ENCODE measurements at regions not wholly inside any gene's neighbourhood (a gene's known extent, or its start where the extent isn't known, plus 50 kb on each side); places are given as distances from the start of the nearest gene placed in this dataset.
"Not testable (repeated sequence)": the region's sequence is repeated elsewhere in the genome, so short reads cannot be mapped to it uniquely, and the experiment has no call there.

DNA sequence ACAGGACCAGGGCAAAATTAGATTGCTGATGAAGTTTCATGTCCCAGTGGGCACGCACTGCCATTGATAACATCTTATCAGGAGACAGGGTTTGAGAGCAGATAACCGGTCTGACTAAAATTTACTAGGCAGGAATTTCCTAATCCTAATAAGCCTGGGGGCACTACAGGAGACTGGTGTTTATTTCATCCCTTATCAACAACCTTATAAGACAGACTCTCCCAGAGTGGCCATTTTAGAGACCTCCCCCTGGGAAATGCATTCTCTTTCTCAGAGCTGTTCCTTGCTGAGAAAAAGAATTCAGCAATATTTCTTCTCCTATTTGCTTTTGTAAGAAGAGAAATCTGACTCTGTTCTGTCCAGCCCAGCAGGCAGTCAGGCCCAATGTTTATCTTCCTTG, 423.4 kb upstream of the IMPG1 start:
- Histone ChIP-seq H3K27ac (ENCODE audit: low read depth, low read length, poor library complexity, severe bottlenecking) (no peak overlapping the region), H3K4me1 (ENCODE audit: insufficient read depth, low read length, poor library complexity, severe bottlenecking) (no peaks in the 10 kb centered on the region), H3K27me3 (replicated peaks; ENCODE audit: insufficient read depth, low read depth, low read length, poor library complexity) (no peaks in the 10 kb centered on the region), H3K4me3 (ENCODE audit: low read depth, low read length, poor library complexity, severe bottlenecking) (no peak overlapping the region), H3K36me3 (ENCODE audit: insufficient read depth, low read length, poor library complexity, severe bottlenecking) (no peaks in the 10 kb centered on the region), H3K9me3 (ENCODE audit: low read depth, low read length, poor library complexity, severe bottlenecking) (peaks cover 14% of the 10 kb centered on the region)
- no TSS peak for BruUV-seq (replicated peaks)
- POLR2A ChIA-PET (ENCODE audit: low non-redundant PET): no interaction called here
- TF ChIP-seq EZH2 (IDR thresholded peaks at IDR 0.05; ENCODE audit: borderline replicate concordance, low read depth, low read length, poor library complexity, severe bottlenecking): no peak
- TF ChIP-seq, protein P1, sequence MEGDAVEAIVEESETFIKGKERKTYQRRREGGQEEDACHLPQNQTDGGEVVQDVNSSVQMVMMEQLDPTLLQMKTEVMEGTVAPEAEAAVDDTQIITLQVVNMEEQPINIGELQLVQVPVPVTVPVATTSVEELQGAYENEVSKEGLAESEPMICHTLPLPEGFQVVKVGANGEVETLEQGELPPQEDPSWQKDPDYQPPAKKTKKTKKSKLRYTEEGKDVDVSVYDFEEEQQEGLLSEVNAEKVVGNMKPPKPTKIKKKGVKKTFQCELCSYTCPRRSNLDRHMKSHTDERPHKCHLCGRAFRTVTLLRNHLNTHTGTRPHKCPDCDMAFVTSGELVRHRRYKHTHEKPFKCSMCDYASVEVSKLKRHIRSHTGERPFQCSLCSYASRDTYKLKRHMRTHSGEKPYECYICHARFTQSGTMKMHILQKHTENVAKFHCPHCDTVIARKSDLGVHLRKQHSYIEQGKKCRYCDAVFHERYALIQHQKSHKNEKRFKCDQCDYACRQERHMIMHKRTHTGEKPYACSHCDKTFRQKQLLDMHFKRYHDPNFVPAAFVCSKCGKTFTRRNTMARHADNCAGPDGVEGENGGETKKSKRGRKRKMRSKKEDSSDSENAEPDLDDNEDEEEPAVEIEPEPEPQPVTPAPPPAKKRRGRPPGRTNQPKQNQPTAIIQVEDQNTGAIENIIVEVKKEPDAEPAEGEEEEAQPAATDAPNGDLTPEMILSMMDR (conservative IDR thresholded peaks at IDR 0.05; ENCODE audit: low read depth, low read length): no peak
- intact Hi-C loops (cut with micrococcal nuclease; ENCODE audit: unreplicated experiment): no loop called here
- DNase-seq (ENCODE audit: low spot score): no peak
- CTCF ChIA-PET: no interaction called here

DNA sequence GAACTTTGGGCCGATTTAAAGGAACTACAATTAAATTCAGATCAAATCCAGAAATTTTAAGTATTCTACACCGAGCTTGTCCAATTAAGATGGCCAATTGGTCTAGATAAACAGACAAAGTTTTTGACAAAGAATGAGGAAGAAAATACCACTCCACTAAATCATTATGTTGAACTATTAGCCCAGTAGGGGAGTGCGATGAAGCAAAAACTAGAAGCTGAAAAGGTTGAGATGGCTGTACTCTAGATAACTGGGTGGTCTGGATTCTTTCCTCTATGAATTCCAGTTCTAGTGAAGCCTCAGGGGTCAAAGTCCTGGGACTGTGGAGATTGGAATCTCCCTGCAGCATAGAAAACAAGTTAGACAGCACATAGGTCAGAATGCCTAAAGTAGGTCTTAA, 418.9 kb upstream of the IMPG1 start:
- CTCF ChIA-PET; H3K4me3 ChIP-seq (ENCODE audit: low read depth, low read length, poor library complexity, severe bottlenecking); H3K27me3 ChIP-seq (replicated peaks; ENCODE audit: insufficient read depth, low read depth, low read length, poor library complexity); H3K27ac ChIP-seq (ENCODE audit: low read depth, low read length, poor library complexity, severe bottlenecking); H3K4me1 ChIP-seq (ENCODE audit: insufficient read depth, low read length, poor library complexity, severe bottlenecking); BruUV-seq (replicated peaks); POLR2A ChIA-PET (ENCODE audit: low non-redundant PET); intact Hi-C loops (cut with micrococcal nuclease; ENCODE audit: unreplicated experiment); H3K36me3 ChIP-seq (ENCODE audit: insufficient read depth, low read length, poor library complexity, severe bottlenecking); DNase-seq (ENCODE audit: low spot score): not testable (repeated sequence)
- peaks cover 19% of the 10 kb centered on the region for H3K9me3 ChIP-seq (ENCODE audit: low read depth, low read length, poor library complexity, severe bottlenecking)

DNA sequence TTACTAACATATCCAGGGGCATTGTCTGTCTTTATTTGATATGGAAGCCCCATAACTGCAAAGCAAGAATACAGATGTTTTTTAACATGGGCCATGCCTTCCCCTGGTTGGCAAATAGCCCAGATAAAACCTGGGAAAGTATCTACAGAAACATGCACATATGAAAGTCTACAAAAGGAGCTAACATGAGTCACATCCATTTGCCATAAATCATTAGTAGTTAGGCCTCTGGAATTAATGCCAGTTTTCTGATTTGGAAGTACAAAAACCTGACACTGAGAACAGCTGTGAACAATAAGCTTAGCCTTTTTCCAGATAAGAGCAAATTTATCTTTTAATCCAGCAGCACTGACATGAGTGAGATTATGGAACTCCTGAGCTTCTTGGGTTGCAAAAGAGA, 418.0 kb upstream of the IMPG1 start:
- no TSS peak for BruUV-seq (replicated peaks)
- Histone ChIP-seq H3K27me3 (replicated peaks; ENCODE audit: insufficient read depth, low read depth, low read length, poor library complexity) (no peaks in the 10 kb centered on the region), H3K36me3 (ENCODE audit: insufficient read depth, low read length, poor library complexity, severe bottlenecking) (no peaks in the 10 kb centered on the region), H3K27ac (ENCODE audit: low read depth, low read length, poor library complexity, severe bottlenecking) (no peak overlapping the region), H3K9me3 (ENCODE audit: low read depth, low read length, poor library complexity, severe bottlenecking) (peaks cover 13% of the 10 kb centered on the region), H3K4me1 (ENCODE audit: insufficient read depth, low read length, poor library complexity, severe bottlenecking) (no peaks in the 10 kb centered on the region), H3K4me3 (ENCODE audit: low read depth, low read length, poor library complexity, severe bottlenecking) (no peak overlapping the region)
- DNase-seq (ENCODE audit: low spot score): no peak
- TF ChIP-seq EZH2 (IDR thresholded peaks at IDR 0.05; ENCODE audit: borderline replicate concordance, low read depth, low read length, poor library complexity, severe bottlenecking): no peak
- TF ChIP-seq, protein P1 (conservative IDR thresholded peaks at IDR 0.05; ENCODE audit: low read depth, low read length): no peak
- intact Hi-C loops (cut with micrococcal nuclease; ENCODE audit: unreplicated experiment): no loop called here
- CTCF ChIA-PET: no interaction called here
- POLR2A ChIA-PET (ENCODE audit: low non-redundant PET): no interaction called here

DNA sequence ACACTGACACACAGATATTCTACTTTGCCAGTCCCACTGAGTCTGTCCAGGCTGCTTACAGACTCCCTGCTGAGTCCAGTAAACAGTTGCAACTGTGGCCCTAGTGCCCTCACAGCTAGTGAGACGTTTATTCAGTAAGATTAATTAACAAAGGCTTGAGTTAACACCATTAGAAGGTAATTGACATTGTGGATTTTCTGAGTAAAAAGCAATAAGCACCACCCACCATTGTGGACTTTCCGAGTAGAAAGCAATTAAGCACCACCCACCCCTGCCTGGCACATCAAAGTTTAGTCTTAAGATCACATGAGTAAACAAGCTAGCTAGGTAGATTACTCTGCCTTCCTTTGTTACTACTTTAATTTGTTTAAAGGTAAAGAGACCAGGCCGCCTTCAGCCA, 408.6 kb upstream of the IMPG1 start:
- no peak overlapping the region for H3K27ac ChIP-seq (ENCODE audit: low read depth, low read length, poor library complexity, severe bottlenecking)
- BruUV-seq (replicated peaks): no TSS peak
- no peak for TF ChIP-seq EZH2 (IDR thresholded peaks at IDR 0.05; ENCODE audit: borderline replicate concordance, low read depth, low read length, poor library complexity, severe bottlenecking)
- TF ChIP-seq, protein P1 (conservative IDR thresholded peaks at IDR 0.05; ENCODE audit: low read depth, low read length): no peak
- intact Hi-C loops (cut with micrococcal nuclease; ENCODE audit: unreplicated experiment): no loop called here
- H3K36me3 ChIP-seq (ENCODE audit: insufficient read depth, low read length, poor library complexity, severe bottlenecking): no peaks in the 10 kb centered on the region
- H3K27me3 ChIP-seq (replicated peaks; ENCODE audit: insufficient read depth, low read depth, low read length, poor library complexity): no peaks in the 10 kb centered on the region
- ChIA-PET CTCF (no interaction called here), POLR2A (ENCODE audit: low non-redundant PET) (no interaction called here)
- H3K4me1 ChIP-seq (ENCODE audit: insufficient read depth, low read length, poor library complexity, severe bottlenecking): no peaks in the 10 kb centered on the region
- H3K4me3 ChIP-seq (ENCODE audit: low read depth, low read length, poor library complexity, severe bottlenecking): no peak overlapping the region
- peaks cover 23% of the 10 kb centered on the region for H3K9me3 ChIP-seq (ENCODE audit: low read depth, low read length, poor library complexity, severe bottlenecking)
- DNase-seq (ENCODE audit: low spot score): no peak

All from A673 (cell line).